ENCODE measurements at regions not wholly inside any gene's neighbourhood (a gene's known extent, or its start where the extent isn't known, plus 50 kb on each side); places are given as distances from the start of the nearest gene placed in this dataset.

- no peak for DNase-seq (ENCODE audit: extremely low read depth, low read depth)
- TF ChIP-seq, protein P1, sequence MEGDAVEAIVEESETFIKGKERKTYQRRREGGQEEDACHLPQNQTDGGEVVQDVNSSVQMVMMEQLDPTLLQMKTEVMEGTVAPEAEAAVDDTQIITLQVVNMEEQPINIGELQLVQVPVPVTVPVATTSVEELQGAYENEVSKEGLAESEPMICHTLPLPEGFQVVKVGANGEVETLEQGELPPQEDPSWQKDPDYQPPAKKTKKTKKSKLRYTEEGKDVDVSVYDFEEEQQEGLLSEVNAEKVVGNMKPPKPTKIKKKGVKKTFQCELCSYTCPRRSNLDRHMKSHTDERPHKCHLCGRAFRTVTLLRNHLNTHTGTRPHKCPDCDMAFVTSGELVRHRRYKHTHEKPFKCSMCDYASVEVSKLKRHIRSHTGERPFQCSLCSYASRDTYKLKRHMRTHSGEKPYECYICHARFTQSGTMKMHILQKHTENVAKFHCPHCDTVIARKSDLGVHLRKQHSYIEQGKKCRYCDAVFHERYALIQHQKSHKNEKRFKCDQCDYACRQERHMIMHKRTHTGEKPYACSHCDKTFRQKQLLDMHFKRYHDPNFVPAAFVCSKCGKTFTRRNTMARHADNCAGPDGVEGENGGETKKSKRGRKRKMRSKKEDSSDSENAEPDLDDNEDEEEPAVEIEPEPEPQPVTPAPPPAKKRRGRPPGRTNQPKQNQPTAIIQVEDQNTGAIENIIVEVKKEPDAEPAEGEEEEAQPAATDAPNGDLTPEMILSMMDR (IDR thresholded peaks at IDR 0.05; ENCODE audit: low read depth, low read length, missing control alignments): no peak
- no peak overlapping the region for H3K4me3 ChIP-seq (replicated peaks; ENCODE audit: low read depth, low read length)
Measured at GRCh38 chr13:93003531-93003930, 223.1 kb upstream of the GPC6 start.

- no peak overlapping the region for H3K4me3 ChIP-seq (replicated peaks; ENCODE audit: low read depth, low read length)
- TF ChIP-seq, protein P1 (IDR thresholded peaks at IDR 0.05; ENCODE audit: low read depth, low read length, missing control alignments): peak; percentile 16
- DNase-seq (ENCODE audit: extremely low read depth, low read depth): peak; percentile 4
Measured at GRCh38 chr13:93004919-93005318, 221.7 kb upstream of the GPC6 start.

- H3K4me3 ChIP-seq (replicated peaks; ENCODE audit: low read depth, low read length): no peak overlapping the region
- no peak for DNase-seq (ENCODE audit: extremely low read depth, low read depth)
- TF ChIP-seq, protein P1 (IDR thresholded peaks at IDR 0.05; ENCODE audit: low read depth, low read length, missing control alignments): no peak
Measured at GRCh38 chr13:93007928-93008327, 218.7 kb upstream of the GPC6 start.

GRCh38 chr13:93017493-93018112 is 209.0 kb upstream of the GPC6 start:
- DNase-seq (ENCODE audit: extremely low read depth, low read depth): no peak
- TF ChIP-seq, protein P1 (IDR thresholded peaks at IDR 0.05; ENCODE audit: low read depth, low read length, missing control alignments): no peak
- H3K4me3 ChIP-seq (replicated peaks; ENCODE audit: low read depth, low read length): no peak overlapping the region

DNA sequence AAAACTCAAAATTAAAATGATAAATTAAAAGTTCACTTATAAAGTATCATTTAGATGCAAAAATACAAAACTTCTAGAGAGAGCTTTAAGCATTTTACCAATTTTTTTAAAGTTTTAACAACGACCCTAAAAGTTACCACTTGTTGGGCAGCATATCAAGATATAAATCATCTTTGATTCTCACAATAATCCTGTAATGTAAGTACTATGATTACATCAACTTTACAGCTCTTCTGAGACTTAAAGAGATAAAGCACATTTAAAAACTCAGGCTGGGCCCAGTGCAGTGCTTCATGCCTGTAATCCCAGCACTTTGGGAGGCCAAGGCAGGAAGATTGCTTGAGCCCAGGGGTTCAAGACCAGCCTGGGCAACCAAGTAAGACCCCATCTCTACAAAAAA is 202.7 kb upstream of the GPC6 start:
- TF ChIP-seq, protein P1 (IDR thresholded peaks at IDR 0.05; ENCODE audit: low read depth, low read length, missing control alignments): no peak
- DNase-seq (ENCODE audit: extremely low read depth, low read depth): no peak
- no peak overlapping the region for H3K4me3 ChIP-seq (replicated peaks; ENCODE audit: low read depth, low read length)

DNA sequence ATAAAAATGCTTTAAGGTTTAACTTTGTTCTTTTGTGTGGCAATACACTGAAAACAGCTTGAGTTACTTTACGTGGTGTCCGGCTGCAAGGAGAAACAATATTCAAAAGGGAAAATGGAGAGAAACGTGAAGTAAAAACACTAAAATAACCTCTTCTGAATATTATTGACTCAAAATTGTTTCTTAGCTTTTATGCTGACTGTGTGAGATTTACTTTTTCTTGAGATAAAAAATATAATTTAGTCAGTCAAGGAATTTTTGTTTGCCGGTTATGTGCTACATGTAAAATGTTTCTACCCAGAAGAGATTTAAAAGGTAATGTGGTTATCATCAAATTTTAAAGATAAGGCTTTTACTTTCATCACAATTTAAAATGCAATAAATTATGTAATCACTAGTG is 200.6 kb upstream of the GPC6 start:
- H3K4me3 ChIP-seq (replicated peaks; ENCODE audit: low read depth, low read length): no peak overlapping the region
- no peak for DNase-seq (ENCODE audit: extremely low read depth, low read depth)
- TF ChIP-seq, protein P1 (IDR thresholded peaks at IDR 0.05; ENCODE audit: low read depth, low read length, missing control alignments): no peak

DNA sequence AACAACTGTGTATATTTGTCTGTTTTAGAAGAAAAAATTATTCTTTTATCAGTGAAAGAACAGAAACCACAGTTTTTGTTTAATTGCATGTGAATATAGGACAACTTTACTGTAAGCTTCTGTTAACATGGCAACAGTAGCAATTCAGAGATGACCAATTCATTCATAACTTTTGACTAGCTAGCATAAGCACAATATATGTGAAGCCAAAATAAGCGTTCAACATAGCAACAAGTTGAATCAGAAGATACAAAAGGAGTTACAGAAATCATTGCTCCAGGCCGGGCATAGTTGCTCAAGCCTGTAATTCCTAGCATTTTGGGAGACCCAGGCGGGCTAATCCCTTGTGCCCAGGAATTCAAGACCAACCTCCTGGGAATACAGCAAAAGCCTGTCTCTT is 197.1 kb upstream of the GPC6 start:
- no peak for DNase-seq (ENCODE audit: extremely low read depth, low read depth)

More for the DNA sequence above, 197.1 kb upstream of the GPC6 start:
- TF ChIP-seq, protein P1 (IDR thresholded peaks at IDR 0.05; ENCODE audit: low read depth, low read length, missing control alignments): no peak
- H3K4me3 ChIP-seq (replicated peaks; ENCODE audit: low read depth, low read length): no peak overlapping the region

Data from HFF-Myc (cell line).